ENCODE measurements at regions not wholly inside any gene's neighbourhood (a gene's known extent, or its start where the extent isn't known, plus 50 kb on each side); places are given as distances from the start of the nearest gene placed in this dataset.

- H3K4me3 ChIP-seq (ENCODE audit: low read depth, low read length) = no peak overlapping the region
- TF ChIP-seq, protein P1, sequence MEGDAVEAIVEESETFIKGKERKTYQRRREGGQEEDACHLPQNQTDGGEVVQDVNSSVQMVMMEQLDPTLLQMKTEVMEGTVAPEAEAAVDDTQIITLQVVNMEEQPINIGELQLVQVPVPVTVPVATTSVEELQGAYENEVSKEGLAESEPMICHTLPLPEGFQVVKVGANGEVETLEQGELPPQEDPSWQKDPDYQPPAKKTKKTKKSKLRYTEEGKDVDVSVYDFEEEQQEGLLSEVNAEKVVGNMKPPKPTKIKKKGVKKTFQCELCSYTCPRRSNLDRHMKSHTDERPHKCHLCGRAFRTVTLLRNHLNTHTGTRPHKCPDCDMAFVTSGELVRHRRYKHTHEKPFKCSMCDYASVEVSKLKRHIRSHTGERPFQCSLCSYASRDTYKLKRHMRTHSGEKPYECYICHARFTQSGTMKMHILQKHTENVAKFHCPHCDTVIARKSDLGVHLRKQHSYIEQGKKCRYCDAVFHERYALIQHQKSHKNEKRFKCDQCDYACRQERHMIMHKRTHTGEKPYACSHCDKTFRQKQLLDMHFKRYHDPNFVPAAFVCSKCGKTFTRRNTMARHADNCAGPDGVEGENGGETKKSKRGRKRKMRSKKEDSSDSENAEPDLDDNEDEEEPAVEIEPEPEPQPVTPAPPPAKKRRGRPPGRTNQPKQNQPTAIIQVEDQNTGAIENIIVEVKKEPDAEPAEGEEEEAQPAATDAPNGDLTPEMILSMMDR (IDR thresholded peaks at IDR 0.05; ENCODE audit: insufficient read depth, low read length) = no peak
- no peak for DNase-seq (ENCODE audit: low read depth)
Observed at GRCh38 chr14:86955771-86956354, 1037.1 kb downstream of the GALC start.

- DNase-seq (ENCODE audit: low read depth) = no peak
- TF ChIP-seq, protein P1 (IDR thresholded peaks at IDR 0.05; ENCODE audit: insufficient read depth, low read length) = no peak
Observed at GRCh38 chr14:86954623-86955022, 1038.4 kb downstream of the GALC start.

DNA sequence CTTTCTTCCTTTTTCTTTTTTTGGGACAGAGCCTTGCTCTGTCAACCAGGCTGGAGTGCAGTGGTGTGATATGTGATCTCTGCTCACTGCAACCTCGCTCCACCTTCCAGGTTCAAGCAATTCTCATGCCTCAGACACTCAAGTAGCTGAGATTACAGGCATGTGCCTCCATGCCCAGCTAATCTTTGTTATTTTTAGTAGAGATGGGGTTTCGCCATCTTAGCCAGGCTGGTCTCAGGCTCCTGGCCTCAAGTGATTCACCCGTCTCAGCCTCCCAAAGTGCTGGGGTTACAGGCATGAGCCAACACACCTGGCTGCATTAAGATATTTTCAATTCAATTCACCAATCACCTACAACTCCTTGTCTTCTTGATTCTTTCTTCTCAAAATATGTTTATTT, 1046.5 kb downstream of the GALC start:
- no peak overlapping the region for H3K4me3 ChIP-seq (ENCODE audit: low read depth, low read length)
- TF ChIP-seq, protein P1 (IDR thresholded peaks at IDR 0.05; ENCODE audit: insufficient read depth, low read length) = no peak
- DNase-seq (ENCODE audit: low read depth) = no peak

More at GRCh38 chr14:86954623-86955022, 1038.4 kb downstream of the GALC start:
- no peak overlapping the region for H3K4me3 ChIP-seq (ENCODE audit: low read depth, low read length)

DNA sequence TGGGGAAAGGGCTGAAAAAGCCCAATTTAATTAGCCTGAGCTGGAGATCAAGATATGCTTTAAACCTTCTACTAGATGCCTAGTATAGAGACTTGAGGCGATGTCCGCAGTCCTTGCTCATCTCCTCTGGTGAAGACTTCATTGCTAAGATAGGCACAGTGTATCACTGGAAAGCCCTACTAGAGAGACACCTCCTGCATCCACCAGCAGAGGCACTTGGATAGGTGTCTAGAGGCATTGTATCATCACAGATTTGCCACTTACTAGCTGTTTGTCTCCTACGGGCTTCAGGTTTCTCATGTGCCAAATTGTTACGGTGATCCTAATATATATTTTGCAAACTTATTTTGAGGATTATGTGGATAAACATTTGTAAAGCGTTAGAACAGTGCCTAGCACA, 1048.5 kb downstream of the GALC start:
- H3K4me3 ChIP-seq (ENCODE audit: low read depth, low read length) = no peak overlapping the region
- DNase-seq (ENCODE audit: low read depth) = no peak
- TF ChIP-seq, protein P1 (IDR thresholded peaks at IDR 0.05; ENCODE audit: insufficient read depth, low read length) = no peak

DNA sequence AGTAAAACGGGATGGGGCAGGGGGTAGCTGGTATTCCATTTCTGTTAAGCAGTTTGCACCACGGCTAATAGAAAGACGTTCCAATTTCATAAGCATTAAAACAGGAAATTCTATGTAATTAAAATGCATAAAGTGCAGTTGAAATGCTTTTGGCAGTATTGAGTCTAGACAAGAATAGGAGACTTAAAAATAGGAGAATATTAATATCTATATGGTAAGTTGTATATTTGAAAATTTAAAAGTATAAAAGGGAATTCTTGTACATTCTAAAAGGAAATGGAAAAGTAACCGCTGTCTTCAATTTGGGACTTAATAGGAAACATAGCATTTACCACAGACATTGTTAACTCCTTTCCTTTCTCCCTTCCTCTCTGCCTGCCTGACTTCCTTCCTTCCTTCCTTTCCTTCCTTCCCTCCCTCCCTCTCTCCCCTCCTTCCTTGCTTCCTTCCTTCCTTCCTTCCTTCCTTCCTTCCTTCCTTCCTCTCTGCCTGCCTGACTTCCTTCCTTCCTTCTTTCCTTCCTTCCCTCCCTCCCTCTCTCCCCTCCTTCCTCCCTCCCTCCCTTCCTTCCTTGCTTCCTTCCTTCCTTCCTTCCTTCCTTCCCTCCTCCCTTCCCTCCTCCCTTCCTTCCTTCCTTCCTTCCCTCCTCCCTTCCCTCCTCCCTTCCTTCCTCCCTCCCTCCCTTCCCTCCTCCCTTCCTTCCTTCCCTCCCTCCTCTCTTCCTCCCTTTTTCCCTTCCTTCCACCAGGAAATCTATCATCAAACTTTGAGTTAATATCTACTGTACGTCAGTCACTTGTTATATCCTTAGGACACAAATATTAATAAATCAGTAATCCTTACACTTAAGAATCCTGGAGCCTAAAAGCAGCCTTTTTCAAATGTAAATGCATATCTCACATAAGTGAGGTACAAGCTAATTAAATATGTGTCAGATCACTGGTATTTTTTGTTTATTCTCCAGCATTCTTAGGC, 1049.3 kb downstream of the GALC start:
- no peak overlapping the region for H3K4me3 ChIP-seq (ENCODE audit: low read depth, low read length)
- TF ChIP-seq, protein P1 (IDR thresholded peaks at IDR 0.05; ENCODE audit: insufficient read depth, low read length) = no peak
- no peak for DNase-seq (ENCODE audit: low read depth)

DNA sequence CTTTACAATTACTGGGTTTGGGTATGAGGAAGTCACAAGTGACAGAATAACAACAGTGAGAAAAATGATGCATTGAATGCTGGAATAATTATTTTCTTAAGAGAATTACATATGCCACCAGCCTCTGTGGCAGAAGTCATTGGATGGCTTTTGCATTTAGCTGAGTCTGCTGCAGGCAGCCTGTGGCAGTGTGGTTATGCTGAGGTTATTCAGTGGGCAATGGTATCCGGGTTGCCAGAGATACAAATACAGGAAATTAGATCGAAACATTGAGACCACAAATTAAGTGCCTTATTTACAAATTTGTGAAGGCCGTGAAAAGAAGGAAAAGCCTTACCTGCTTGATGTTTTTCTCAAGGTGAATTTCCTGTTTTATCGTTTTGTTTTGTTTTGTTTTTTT, 1050.0 kb downstream of the GALC start:
- no peak overlapping the region for H3K4me3 ChIP-seq (ENCODE audit: low read depth, low read length)
- TF ChIP-seq, protein P1 (IDR thresholded peaks at IDR 0.05; ENCODE audit: insufficient read depth, low read length) = no peak
- DNase-seq (ENCODE audit: low read depth) = no peak
